HL-60 (cell line): ENCODE measurements at regions not wholly inside any gene's neighbourhood (a gene's known extent, or its start where the extent isn't known, plus 50 kb on each side); places are given as distances from the start of the nearest gene placed in this dataset.

ENCODE experiments used
- DNase-seq, 2 experiments: peaks; one replicate each; pipeline ENCODE4 v3.0.0-alpha.2; 2010 to 2020; ENCODE audit warnings: low read depth in 1 of 2, low spot score in 1 of 2
- H3K27ac ChIP-seq: fragments of 250-450 bp; sonication (Bioruptor Pico); replicated peaks from 2 replicates; pipeline ENCODE4 v1.5.1; 2020; ENCODE audit warnings: mild to moderate bottlenecking, moderate library complexity
- H3K27me3 ChIP-seq: fragments of 250-450 bp; sonication (Bioruptor Pico); 2 replicates; pipeline ENCODE4 v1.5.1; 2021; ENCODE audit warnings: mild to moderate bottlenecking, moderate library complexity; ENCODE audit not compliant: insufficient read depth, poor library complexity, severe bottlenecking
- H3K4me3 ChIP-seq: replicated peaks from 2 replicates; pipeline ENCODE4 v1.5.1; 2011; ENCODE audit warnings: mild to moderate bottlenecking, control low read depth, low read length; ENCODE audit not compliant: insufficient read depth
- GABPA ChIP-seq: IDR thresholded peaks from 2 replicates; pipeline ENCODE4 v1.6.1; 2012; ENCODE audit warnings: low read depth
- POLR2AphosphoS5 ChIP-seq: IDR thresholded peaks from 2 replicates; pipeline ENCODE4 v1.6.1; 2012; ENCODE audit warnings: low read depth
- SPI1 ChIP-seq: IDR thresholded peaks from 2 replicates; pipeline ENCODE4 v1.6.1; 2012; ENCODE audit warnings: low read depth, mild to moderate bottlenecking, borderline replicate concordance
- TF ChIP-seq, protein P1 (sequence below): IDR thresholded peaks from one replicate; pipeline ENCODE4 v1.5.1; 2011; ENCODE audit warnings: low read length, control low read depth, inconsistent platforms; ENCODE audit not compliant: insufficient read depth
- TF ChIP-seq, protein P2 (sequence below): IDR thresholded peaks from 2 replicates; pipeline ENCODE4 v1.6.1; 2012; ENCODE audit warnings: low read depth; ENCODE audit not compliant: insufficient replicate concordance

DNA sequence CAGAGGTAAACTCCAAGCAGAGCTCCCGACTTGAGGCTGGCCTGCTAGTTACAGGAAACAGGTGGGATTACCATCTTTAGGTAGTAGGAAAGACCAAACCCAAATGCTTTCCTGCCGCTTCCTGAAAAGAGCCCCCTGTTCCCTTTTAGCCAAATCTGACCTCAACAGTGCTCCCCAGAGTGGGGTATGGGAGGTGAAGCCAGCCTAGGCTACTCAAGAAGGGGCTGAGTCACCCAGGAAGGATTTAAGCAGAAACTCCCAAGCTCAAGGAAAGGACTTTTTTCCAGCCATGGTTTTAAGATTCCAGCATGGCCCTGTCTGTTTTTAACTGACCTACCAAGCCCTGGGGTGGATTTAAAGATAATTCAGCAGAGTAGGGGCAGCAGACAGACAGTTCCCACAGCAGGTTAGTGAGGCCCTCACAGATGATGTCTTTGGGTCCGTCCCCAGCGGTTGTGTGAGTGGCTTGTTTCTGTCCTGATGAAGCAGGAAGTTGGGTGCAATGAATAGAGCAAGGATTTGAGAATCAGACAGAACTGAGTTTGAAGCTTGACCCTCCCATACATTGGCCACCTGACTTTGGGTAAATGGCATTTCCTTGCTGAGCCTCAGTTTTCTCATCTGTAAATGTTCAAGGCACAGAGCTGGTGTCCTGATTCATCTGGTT is 76.9 kb upstream of the MAFB start:
- DNase-seq, result no peak
- H3K27ac ChIP-seq, result no peak overlapping the region
- TF ChIP-seq, protein P1, sequence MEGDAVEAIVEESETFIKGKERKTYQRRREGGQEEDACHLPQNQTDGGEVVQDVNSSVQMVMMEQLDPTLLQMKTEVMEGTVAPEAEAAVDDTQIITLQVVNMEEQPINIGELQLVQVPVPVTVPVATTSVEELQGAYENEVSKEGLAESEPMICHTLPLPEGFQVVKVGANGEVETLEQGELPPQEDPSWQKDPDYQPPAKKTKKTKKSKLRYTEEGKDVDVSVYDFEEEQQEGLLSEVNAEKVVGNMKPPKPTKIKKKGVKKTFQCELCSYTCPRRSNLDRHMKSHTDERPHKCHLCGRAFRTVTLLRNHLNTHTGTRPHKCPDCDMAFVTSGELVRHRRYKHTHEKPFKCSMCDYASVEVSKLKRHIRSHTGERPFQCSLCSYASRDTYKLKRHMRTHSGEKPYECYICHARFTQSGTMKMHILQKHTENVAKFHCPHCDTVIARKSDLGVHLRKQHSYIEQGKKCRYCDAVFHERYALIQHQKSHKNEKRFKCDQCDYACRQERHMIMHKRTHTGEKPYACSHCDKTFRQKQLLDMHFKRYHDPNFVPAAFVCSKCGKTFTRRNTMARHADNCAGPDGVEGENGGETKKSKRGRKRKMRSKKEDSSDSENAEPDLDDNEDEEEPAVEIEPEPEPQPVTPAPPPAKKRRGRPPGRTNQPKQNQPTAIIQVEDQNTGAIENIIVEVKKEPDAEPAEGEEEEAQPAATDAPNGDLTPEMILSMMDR, result no peak
- peaks cover 7% of the 10 kb centered on the region for H3K27me3 ChIP-seq
- H3K4me3 ChIP-seq, result no peak overlapping the region

DNA sequence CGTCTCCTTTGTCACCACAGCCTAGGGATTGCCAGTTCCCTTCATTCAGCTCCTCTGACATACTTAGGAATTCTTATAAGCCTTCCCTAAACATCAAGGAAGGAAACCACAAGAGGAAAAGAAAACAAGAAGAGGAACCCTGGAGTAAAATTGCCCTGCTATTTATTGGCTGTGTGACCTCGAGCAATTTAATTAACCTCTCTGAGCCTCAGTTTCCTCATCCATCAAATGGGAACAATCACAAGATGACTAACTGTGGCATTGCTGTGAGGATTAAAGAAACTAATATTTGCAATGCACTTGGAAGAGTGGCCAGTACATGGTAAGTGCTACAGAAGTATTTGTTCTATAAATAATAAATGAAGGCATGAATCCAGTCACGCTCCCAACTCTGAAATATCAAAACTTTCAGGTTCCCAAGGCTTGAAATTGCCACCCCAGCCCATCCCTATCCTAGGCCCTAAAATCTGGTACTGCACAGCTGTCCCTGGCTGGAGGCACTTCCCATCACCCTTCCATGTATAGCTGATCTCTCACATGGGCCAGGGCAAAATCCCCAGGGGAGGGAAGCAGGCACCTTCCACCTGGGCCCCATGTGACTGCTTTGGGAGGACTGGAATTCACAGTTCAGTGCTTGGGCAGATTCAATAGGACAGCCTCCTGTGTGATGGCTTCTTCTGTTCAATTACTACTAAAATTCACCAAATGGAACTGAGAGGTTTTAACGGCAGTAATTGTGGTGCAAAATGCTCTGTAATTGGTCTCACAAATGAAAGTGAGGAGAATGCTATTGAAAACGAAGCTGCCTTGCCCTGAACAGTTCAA is 78.0 kb upstream of the MAFB start:
- H3K4me3 ChIP-seq, result no peak overlapping the region
- H3K27me3 ChIP-seq, result peaks cover 10% of the 10 kb centered on the region
- no peak for DNase-seq
- no peak overlapping the region for H3K27ac ChIP-seq
- TF ChIP-seq SPI1, result no peak
- TF ChIP-seq, protein P2, sequence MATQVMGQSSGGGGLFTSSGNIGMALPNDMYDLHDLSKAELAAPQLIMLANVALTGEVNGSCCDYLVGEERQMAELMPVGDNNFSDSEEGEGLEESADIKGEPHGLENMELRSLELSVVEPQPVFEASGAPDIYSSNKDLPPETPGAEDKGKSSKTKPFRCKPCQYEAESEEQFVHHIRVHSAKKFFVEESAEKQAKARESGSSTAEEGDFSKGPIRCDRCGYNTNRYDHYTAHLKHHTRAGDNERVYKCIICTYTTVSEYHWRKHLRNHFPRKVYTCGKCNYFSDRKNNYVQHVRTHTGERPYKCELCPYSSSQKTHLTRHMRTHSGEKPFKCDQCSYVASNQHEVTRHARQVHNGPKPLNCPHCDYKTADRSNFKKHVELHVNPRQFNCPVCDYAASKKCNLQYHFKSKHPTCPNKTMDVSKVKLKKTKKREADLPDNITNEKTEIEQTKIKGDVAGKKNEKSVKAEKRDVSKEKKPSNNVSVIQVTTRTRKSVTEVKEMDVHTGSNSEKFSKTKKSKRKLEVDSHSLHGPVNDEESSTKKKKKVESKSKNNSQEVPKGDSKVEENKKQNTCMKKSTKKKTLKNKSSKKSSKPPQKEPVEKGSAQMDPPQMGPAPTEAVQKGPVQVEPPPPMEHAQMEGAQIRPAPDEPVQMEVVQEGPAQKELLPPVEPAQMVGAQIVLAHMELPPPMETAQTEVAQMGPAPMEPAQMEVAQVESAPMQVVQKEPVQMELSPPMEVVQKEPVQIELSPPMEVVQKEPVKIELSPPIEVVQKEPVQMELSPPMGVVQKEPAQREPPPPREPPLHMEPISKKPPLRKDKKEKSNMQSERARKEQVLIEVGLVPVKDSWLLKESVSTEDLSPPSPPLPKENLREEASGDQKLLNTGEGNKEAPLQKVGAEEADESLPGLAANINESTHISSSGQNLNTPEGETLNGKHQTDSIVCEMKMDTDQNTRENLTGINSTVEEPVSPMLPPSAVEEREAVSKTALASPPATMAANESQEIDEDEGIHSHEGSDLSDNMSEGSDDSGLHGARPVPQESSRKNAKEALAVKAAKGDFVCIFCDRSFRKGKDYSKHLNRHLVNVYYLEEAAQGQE, result no peak
- TF ChIP-seq GABPA, result no peak
- TF ChIP-seq, protein P1, result no peak
- TF ChIP-seq POLR2AphosphoS5, result no peak

DNA sequence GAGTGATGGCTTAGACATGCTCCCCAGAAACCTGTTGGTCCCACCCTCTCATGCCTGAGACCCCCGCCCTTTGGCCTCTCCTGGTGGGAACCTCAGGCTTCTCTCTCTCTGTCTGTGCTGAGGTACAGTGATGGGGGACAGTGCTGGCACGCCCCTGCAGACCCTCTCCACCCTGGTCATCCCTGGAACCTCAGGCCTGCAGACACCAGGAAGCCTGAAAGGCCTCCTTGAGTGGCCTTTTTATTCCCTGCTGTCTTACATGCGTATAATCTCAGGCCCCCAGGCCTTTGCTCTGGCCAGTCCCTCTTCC is 78.5 kb upstream of the MAFB start:
- DNase-seq, result no peak
- TF ChIP-seq GABPA (no peak), SPI1 (no peak), POLR2AphosphoS5 (no peak)
- TF ChIP-seq, protein P2, result no peak
- TF ChIP-seq, protein P1, result no peak
- Histone ChIP-seq H3K27ac (no peak overlapping the region), H3K27me3 (peaks cover 10% of the 10 kb centered on the region), H3K4me3 (no peak overlapping the region)
